GM21381 (cell line): ENCODE measurements at regions not wholly inside any gene's neighbourhood (a gene's known extent, or its start where the extent isn't known, plus 50 kb on each side); places are given as distances from the start of the nearest gene placed in this dataset.

ENCODE experiments used
- ATAC-seq: cut with Tn5 transposase; IDR thresholded peaks from one replicate; pipeline ENCODE4 v1.9.1; 2021; ENCODE audit warnings: mild to moderate bottlenecking, moderate library complexity; ENCODE audit not compliant: unreplicated experiment

DNA sequence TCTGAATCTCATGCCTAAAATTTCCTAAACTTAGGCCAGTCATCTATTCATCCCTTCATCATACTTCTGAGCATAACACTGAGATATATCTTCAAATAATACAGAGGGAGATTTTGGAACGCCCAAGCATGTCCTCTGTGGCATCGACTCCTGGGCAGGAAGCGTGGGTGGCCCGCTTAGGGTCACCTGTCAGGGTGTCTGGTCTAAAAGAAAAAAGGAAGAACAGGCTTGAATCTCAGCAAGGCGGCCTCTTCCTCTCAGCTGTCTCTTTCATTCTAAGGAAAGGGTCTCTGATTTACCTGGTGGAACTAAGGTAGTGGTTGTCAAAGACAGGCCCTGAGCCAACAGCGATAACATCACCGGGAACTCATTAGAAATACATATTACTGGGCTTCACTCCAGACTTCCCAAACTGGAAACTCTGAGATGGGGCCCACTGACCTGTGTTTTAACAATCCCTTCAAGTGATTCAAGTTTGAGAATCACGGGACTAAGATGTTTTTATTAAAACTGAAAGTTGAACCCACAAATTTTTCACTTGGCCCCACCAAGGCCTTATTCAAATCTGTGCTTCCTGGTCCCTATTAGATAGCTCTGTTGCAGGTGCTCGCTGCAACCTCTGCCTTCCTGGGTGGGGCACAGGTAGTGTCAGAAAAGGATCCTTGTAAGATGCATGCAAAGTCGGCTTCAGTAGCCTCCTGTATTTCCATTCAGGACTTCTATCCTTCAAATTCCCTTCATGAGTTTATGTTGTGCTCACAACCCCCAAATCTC, 162.3 kb upstream of the CCDC68 start:
- ATAC-seq, result no peak

DNA sequence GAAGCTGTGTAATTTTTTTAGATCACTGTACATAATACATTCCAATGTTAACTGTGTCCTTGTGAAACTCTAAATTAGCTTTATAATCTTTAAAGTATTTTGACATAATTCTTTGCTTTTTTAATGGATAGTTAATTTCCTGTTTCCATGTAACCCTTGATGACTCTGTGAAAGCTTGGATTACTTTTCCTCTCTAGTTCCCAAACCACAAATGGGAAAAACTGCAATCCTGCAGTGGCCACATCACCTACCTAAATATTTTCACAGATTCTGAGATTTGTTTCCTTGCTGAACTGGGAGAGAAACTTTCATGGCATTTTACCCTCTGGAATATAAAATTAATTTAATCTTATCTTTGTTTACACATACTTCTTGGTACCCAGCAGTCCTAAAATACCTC, 161.6 kb upstream of the CCDC68 start:
- ATAC-seq, result no peak

DNA sequence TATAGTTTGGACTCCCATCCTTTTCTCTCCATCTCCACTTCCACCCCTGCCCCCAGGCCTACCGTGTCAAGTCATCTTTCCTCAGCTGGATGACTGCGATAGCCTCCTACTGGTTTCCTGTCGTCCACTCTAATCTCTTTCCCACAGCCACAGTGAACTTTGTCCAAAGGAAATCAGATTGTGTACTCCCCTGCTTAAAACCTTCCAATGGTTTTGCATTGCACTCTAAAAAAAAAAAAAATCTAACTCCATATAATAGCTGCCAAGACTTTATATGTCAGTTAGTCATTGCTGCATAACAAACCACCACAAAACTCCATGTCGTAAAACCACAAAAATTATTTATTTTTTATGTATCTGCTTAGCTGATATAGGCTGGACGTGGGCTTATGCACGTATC, 160.2 kb upstream of the CCDC68 start:
- no peak for ATAC-seq

DNA sequence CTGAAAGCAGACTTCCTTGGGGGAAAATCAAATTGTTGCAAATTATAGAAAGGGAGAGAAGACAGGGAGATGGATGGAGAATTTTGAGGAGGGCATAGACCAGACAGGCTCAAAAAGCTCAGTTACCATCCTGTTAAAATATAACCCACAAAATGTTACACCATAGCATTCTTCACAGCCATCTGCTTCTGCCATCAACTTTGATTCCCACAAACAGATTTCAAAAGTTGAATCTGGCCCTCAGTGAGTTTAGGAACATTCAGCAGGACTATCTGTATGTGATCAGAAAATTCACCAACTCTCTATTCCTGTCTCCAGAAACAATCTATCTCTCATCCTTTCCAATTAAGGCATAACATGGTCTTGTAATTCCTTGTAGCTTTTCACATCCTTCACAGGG, 159.8 kb upstream of the CCDC68 start:
- no peak for ATAC-seq

DNA sequence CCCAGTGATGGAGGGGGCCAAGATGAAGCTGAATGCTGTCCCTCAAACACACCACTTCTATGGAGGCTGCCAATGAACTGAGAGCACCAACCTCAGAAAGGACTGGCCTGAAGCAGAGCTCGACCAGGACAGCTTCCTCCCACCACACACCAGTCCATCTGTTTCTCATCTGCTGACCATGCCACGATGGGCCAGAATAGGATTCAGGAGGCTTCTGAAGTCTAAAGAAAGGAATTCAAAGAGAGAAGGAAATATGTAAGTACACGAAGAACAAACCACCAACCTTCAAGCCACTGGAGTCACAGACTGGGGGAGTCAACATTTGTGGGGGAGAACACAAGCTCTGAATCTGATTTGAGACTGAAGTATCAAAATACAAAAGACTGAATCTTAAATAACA, 157.6 kb upstream of the CCDC68 start:
- ATAC-seq, result no peak

DNA sequence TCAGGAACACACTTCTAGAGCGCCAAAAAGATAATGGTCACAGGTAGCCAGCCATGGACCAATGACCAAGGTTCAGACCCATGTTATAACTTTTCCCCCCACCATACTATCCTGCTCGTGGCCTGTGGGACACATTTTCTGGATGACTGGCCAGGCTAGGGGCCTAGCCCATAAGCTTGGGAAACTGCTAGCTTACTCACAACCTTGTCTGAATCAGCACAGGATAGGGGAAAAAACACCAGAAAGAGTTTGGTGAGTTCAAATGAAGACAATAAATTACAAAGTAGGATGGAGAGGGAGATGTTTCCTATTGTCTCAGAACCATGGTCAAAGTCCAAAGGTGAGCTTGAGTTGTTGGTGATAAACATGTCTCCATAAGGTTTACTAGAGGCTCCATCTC, 156.3 kb upstream of the CCDC68 start:
- no peak for ATAC-seq

DNA sequence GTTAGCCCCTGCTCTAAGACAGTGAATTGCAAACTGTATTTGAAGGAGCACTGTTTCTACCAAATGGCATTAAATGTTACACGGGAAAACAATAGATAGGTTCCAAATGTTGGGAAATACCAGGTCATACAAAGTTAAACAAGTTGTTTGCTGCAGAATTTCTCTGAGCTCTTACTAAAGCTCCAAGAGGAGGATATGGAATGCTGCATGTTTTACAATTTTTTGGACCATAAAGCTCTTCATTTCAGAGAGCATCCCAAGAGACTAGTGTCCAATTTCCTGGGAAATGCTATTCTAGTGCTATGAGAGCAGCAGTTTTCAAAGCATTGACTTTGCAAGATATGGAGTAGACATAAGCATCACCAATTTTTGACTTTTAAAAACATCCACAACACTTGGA, 155.6 kb upstream of the CCDC68 start:
- ATAC-seq, result no peak

DNA sequence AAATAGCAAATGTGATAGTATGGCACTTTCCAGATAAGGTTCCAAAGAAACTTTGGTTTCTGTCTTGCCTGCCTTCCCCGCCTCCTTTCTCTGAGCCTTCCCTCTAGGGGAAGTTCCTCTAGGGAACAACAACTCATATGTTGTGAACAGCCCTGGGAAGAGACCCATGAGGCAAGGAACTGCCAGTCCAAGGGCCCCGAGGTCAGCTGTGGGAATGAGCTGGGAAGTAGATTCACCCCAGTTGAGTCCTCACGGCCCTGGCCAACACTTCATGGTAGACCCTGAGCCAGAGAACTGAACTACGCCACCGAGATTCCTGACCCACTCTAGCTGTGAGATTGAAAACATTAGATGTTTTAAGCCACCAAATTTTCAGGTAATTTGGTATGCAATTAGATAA, 154.5 kb upstream of the CCDC68 start:
- ATAC-seq, result no peak

DNA sequence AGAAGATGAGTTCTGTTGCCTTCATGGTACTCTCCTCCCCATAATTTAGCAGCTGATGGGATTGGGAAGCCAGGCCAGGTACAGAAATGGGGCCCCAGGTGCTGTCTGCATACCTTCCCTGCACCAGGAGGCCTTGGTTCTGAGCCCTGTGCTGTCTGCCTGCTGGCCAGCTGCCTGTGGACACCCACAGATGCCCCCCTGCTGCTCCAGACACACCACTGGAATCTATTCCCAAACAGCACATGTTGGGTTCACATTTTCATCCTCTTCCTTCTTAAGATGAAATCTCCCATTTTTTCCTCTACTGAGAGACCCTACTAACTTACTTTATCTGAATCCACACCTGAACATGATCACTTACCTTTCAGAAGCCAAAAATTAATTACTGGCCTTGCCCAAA, 152.0 kb upstream of the CCDC68 start:
- ATAC-seq, result no peak

DNA sequence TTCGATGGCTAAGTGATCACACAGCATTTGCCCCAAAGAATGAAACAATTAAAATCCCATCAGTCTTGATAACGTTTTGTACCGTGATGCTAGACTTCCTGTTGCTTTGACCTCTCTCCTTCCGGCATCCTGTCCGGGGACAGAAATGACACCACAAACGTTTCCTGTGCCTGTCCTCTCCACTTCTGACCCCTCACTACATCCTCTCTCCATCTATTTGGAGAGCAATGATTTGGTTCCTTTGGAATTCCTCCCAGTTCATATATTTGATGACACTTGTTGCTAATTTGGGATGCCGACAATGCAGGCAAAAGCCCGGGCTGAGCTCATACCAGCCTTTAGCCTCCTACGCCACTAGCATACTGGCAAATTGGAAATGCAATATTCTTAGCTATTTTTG, 151.2 kb upstream of the CCDC68 start:
- ATAC-seq, result no peak

DNA sequence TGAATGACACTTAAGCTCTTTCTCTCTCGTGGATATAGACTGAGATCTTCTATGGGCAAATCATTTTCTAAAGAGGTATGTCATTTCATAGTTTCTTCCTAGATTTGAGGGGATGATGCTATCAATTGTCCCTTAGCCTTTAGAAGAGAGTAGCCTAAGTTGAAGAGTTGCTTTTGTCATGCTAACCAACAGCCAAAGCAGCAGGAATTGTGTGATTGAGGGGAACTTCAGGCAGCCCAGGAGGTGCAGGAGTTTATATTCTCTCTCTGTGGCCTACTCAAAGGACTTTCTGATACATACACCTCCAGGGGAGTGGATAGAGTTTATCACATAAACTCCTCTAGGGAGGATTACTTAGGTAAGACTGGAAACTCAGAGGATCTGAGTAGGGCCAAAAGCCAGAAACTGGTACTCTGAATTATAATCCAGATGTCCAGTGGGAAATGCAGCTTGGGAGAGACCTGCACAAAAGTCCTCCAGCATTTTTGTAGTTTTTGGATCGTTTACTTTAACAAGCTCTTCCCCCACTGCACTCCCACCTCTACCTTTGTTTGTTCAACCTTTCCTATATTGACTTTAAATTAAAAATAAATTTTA, 150.7 kb upstream of the CCDC68 start:
- no peak for ATAC-seq

DNA sequence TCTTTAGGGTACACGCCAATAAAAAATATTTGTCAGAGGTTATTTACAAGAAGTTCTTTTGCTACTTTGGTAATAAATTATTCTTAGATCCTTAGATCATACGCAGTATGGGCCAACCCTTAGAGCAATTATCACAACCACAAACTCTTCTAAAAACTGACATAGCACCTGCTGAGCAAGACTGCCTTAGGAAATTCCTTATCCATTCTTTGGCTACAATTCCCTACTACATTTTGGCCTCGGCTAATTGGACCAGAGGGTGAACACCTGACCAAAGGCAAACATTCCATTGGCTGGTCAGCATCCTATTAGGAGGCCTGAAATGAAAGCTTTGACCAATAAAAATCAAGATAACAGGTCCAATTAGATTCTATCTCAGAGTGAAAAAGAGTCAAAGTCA, 147.6 kb upstream of the CCDC68 start:
- no peak for ATAC-seq

DNA sequence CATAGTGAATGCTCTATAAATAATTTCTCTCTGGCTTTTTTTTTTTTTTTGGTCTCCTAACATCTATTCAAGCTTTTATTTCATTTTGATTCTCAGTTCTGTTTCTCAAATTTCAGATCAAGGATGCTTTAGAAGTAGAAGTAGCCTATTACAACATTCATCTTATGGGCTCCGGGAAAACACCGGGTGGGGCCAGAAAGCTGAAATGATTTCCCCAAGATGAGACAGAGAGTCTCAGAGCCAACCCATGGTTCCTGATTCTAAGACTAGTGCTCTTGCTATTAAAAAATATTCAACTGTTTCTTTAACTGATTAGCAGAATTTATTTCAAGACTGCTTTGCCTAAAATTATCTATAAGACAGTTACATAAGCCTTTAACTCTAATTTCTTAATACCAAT, 147.2 kb upstream of the CCDC68 start:
- ATAC-seq, result no peak

DNA sequence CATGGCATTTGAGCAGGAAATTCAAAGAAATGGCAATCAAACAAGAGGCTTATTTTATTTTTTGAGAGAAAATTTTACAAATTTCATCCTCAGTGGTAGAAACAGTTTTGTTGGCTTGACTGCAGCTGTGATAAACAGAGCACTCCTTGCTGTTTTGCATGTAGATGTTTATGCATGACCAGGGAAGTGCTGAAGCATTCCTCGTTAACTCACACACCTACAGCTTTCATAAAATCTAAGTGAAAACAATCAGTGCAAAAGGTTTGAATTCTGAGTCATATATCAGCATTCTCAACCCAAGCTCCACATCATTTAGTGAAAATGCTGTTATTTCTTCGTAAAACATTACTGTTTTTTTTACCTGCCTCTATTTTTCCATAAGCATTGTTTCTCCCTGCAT, 146.6 kb upstream of the CCDC68 start:
- ATAC-seq, result no peak

DNA sequence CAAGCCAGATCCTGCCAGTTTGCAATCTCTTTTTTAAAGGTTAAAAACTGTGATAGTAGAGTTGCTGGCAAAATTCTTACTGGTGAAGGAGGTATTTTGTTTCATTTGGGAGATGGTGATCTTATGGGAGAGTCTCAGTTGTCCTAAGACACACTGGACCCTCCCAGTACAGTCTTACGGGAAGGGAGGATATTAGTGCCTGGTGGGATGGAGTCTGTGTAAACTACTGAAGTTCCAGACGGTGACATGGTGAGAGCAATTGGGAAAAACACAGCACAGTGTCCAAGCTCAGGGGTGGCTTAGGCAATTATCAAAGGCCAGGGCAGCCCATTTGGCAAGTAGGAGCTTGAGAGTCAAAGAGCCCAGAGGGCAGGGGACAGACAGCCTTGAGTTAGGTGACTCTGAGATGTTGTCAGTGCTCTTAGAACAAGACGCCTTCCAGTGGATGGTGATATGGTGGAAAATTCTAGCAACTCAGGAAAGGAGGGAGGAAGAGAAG, 143.7 kb upstream of the CCDC68 start:
- no peak for ATAC-seq

DNA sequence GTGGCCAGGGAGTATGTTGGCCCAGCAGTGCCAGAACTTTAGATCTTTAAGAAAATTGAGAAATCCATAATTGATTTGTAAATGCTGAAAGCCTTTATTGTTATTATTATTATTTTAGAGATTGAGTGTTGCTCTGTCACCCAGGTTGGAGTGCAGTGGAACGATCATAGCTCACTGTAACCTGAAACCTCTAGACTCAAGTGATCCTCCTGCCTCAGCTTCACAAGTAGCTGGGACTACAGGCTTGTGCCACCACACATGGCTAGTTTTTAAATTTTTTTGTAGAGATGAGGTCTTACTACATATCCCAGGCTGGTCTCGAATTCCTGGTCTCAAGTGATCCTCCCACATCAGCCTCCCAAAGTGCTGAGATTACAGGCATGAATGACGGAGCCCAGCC, 143.2 kb upstream of the CCDC68 start:
- ATAC-seq, result no peak

DNA sequence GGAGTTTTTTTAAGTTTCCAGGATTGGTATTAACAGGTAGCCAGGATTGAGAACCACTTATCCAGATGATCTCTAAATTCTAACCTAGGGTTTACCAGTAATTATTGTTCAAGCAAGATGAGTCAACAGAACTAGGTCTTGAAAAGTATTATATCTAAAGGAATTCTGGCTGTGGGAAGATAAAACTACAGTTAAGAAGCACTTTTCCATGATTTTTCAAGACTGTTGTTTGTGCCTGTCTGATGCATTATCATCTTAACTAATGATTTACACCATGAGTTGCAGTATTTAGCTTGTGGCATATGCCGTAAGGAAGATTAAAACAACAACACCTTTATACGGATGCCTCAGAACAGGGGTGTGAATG, 142.2 kb upstream of the CCDC68 start:
- no peak for ATAC-seq

DNA sequence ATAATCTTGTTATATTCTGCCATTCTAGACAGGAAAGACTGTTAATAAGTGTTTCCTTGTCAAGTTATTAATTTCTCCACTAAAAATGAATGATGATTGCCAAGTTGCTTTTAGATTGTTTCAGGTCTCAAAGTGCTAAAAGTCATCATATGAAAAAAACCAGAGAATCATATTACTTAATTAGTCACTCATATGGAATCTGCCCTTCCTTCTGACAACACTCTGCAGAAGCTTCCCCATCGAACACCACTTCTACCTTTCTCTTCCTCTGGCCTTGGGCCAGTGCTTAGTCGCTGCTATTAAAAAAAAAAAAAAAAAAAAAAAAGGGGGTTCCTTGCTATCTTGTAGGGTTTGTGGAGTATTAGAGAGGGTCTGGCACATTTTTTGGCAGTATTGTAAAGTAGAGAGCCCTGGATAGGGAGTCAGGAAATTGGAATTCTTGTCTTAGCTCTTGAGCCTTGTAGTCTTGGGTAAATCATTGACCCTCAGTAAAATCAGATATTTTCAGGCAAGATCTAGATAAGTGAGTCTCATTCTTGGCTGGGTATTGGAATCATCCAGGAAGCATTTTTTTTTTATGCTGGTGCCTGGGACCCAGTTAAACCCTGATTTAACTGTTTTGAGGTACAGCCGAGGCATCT, 141.7 kb upstream of the CCDC68 start:
- ATAC-seq, result no peak

DNA sequence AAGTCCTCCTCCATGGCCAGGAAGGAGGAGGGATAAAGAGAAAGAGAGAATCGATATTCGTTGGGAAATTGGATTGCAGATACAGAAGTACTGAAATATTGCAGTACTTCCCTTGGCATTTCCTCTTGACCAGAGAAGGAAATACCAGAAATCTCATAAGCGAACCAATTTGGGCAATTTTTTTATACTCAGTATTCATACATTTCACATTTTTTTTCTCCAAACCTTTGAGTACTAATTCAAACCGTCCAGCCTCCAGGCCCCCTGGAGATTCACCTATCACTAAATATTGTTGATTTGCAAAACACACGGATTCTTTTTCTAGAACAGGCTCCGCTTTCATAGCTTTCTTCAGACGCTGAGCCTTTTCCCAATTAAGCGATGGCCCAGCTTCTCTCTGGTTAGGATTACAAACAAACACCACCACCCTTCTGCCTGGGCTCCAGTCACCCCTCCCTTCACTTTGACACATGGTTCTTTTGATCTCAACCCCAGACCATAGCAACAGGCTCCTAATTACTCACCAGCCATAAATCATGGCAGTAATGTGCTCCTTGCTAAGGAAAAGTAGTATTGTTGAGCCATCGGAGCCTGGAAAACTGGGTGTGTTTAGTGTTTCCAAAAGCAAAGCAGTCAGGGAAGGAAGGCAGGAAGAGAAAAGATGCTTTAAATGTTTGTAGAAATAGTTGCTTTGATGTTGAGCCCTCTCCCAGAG, 138.4 kb upstream of the CCDC68 start:
- no peak for ATAC-seq

DNA sequence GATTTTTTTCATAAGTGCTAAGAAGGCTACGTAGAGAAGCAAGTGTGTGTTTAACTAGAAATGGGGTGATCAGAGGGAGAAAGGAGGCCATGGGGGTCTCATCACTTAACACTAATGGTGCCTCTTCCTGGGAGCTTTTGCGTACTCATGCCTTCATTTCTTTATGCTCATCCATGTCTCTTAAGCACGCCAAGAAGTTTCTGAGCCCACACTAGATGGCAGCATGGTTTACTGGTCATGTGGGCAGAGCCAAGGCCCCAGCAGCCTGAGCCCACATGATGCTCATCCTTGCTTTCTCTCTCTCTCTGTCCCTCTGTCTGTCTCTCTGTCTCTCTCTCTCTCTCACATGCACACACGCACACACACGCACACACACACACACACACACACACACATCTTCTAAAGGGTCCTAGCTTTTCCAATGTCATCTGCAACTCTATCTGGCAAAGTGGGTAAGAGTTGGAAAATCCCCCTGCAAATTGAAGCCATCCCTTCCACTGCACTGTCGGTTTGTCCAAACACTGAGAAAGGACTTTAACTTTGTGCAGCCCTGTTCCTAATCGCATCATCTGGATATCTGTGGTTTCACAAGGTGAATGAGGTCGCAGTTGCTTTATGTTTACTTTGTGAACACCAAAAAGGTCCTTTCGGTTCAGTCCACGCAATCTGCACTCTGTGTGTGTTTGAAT, 137.1 kb upstream of the CCDC68 start:
- no peak for ATAC-seq

DNA sequence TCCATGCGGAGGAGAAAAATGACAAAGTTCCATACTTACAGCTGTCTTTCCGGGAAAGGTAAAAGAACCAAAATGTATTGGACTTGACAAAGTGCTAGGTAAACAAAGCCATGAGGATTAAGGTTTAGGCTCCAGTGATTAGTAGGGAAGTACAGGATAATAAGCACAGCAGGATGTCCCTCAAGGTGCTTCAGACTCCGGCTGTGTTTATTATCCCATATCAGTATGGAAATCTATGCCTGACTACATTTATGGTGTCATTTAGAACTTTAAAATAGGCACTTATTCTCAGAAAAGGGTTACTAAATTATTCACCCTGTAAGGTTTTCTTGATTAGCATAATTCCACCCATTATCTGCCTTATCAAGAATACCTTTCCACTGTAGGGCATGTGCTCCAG, 136.3 kb upstream of the CCDC68 start:
- no peak for ATAC-seq
